ENCODE measurements at regions not wholly inside any gene's neighbourhood (a gene's known extent, or its start where the extent isn't known, plus 50 kb on each side); places are given as distances from the start of the nearest gene placed in this dataset.
"Not testable (repeated sequence)": the region's sequence is repeated elsewhere in the genome, so short reads cannot be mapped to it uniquely, and the experiment has no call there.

DNA sequence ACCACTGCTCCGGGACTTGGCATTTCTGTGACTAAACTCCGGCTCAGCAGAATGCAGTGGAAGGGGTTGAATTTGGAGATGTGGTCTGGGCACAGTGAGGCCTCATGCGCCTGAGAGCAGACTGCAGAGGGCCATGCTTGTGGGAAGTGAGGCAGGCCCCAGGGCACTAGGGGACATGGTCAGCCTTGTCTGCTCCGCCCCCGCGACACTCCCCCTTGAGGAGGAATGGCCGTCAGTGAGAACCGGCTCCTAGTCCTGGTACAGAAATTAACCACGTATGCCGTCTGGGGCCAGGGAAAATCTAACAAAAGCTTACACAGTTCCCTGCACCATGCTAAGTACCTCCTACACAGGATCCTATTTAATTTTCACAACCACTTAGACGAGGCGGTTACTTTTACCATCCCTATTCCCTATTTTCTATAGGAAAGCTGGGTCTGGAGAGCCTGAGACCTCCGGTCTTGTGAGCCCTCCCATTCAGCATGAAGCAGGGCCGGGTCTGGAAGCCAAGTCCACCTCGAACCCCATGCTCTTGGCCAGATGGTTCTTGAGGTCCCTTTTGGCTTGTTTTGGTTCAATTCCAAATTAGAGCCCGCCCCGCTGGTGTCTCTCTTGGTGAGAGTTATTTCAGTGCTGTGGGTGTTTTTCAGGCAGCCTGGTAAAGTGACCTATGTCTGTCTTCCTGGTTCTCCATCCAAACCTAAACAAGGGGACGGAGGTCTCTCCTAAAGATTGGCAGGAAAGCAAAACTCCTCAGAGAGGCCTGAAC lies 87.7 kb upstream of the PITRM1 start:
- H3K36me3 ChIP-seq (ENCODE audit: control insufficient read depth in 1 of 2, insufficient read depth in 2 of 2, low read length in 2 of 2) = no peaks in the 10 kb centered on the region
- H3K4me1 ChIP-seq (ENCODE audit: control insufficient read depth in 1 of 2, insufficient read depth in 2 of 2, low read length in 2 of 2) = no peaks in the 10 kb centered on the region
- H3K9me3 ChIP-seq (ENCODE audit: control insufficient read depth in 1 of 2, low read length in 2 of 2) = no peaks in the 10 kb centered on the region
- no peak overlapping the region for H3K4me3 ChIP-seq (ENCODE audit: low read depth in 1 of 2, low read length in 2 of 2)
- H3K27me3 ChIP-seq (ENCODE audit: low read depth, low read length) = no peaks in the 10 kb centered on the region
- H3K27ac ChIP-seq (ENCODE audit: low read length) = no peak overlapping the region

DNA sequence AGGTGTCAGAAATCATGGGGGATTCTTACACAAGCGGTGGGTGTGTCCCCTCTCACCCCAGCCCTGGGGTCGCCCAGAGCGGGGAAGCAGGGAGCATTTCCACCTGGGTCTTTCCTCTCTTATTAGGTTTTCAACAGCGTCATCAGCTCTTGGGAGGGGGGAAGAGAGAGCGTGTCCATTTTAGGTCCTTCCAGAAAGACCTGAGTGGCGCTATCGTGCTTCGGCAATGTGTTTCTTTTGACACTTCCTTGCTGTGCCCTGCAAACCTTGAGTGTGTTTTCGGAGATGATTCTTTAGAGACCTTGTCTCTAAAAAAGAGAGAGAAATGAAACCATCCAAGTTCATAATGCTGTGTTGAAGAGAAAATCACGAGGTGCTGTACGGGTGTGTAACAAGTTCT lies 86.9 kb upstream of the PITRM1 start:
- no peak overlapping the region for H3K27ac ChIP-seq (ENCODE audit: low read length)
- no peaks in the 10 kb centered on the region for H3K9me3 ChIP-seq (ENCODE audit: control insufficient read depth in 1 of 2, low read length in 2 of 2)
- no peak overlapping the region for H3K4me3 ChIP-seq (ENCODE audit: low read depth in 1 of 2, low read length in 2 of 2)
- H3K27me3 ChIP-seq (ENCODE audit: low read depth, low read length) = no peaks in the 10 kb centered on the region
- no peaks in the 10 kb centered on the region for H3K36me3 ChIP-seq (ENCODE audit: control insufficient read depth in 1 of 2, insufficient read depth in 2 of 2, low read length in 2 of 2)
- no peaks in the 10 kb centered on the region for H3K4me1 ChIP-seq (ENCODE audit: control insufficient read depth in 1 of 2, insufficient read depth in 2 of 2, low read length in 2 of 2)

DNA sequence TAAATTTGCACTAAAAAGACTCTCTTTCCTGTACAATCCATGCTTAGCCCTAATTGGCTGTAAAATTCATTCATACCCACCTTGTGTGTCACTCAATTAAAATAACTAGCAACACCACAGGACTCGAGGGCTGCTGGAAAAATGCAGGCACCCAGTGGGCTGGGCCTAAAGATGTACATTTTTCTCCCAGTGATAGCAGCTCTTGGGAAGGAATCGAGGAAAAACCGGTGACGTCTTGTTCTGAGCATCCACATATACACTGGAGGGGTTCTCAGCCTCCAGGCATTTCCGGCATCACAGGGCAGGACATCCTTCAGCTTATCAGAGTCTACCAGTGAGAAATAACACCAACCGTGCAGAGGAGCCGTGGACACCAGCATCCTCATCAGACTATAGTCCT lies 85.8 kb upstream of the PITRM1 start:
- Histone ChIP-seq H3K4me1 (ENCODE audit: control insufficient read depth in 1 of 2, insufficient read depth in 2 of 2, low read length in 2 of 2) (no peaks in the 10 kb centered on the region), H3K9me3 (ENCODE audit: control insufficient read depth in 1 of 2, low read length in 2 of 2) (no peaks in the 10 kb centered on the region), H3K4me3 (ENCODE audit: low read depth in 1 of 2, low read length in 2 of 2) (no peak overlapping the region), H3K36me3 (ENCODE audit: control insufficient read depth in 1 of 2, insufficient read depth in 2 of 2, low read length in 2 of 2) (no peaks in the 10 kb centered on the region), H3K27me3 (ENCODE audit: low read depth, low read length) (no peaks in the 10 kb centered on the region), H3K27ac (ENCODE audit: low read length) (no peak overlapping the region)

DNA sequence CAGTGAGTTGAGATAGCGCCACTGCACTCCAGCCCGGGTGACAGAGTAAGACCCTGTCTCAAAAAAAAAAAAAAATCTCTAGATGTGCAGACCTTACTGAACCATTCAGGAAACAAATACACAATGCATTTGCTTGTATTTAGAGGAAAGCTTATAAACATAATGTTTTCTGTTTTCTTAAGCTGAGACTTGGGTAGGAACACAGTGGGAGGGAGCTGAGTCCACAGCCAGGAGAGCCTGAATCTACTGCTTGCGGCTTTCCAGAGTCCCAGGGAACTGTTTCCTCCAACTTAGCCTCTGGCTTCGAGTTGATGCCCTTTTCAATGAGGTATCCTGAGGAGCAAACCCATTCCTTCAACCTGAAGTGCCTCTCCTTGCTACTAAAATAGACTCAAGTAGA lies 83.0 kb upstream of the PITRM1 start:
- H3K9me3 ChIP-seq (ENCODE audit: control insufficient read depth in 1 of 2, low read length in 2 of 2) = no peaks in the 10 kb centered on the region

DNA sequence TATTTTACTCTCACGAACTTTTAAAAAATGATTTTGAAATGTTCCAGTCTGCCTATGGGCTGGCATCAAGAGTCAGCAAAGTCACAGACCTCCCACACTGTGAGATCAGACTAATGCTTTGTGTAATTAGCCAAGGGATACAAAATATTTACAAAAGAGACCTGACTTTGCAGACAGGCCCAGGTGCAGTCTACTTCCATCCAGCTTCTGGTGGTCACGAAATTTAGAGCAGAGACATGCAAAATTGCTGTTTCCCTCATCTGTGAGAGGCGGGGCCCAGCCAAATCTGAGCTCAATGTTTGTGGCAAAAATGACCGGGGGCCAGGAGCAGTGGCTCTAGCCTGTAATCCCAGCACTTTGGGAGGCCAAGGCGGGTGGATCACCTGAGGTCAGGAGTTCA lies 82.5 kb upstream of the PITRM1 start:
- no peak overlapping the region for H3K27ac ChIP-seq (ENCODE audit: low read length)
- H3K36me3 ChIP-seq (ENCODE audit: control insufficient read depth in 1 of 2, insufficient read depth in 2 of 2, low read length in 2 of 2) = no peaks in the 10 kb centered on the region
- H3K27me3 ChIP-seq (ENCODE audit: low read depth, low read length) = no peaks in the 10 kb centered on the region
- H3K4me3 ChIP-seq (ENCODE audit: low read depth in 1 of 2, low read length in 2 of 2) = no peak overlapping the region
- no peaks in the 10 kb centered on the region for H3K9me3 ChIP-seq (ENCODE audit: control insufficient read depth in 1 of 2, low read length in 2 of 2)
- H3K4me1 ChIP-seq (ENCODE audit: control insufficient read depth in 1 of 2, insufficient read depth in 2 of 2, low read length in 2 of 2) = no peaks in the 10 kb centered on the region

More for the DNA sequence above, 83.0 kb upstream of the PITRM1 start:
- H3K4me3 ChIP-seq (ENCODE audit: low read depth in 1 of 2, low read length in 2 of 2) = no peak overlapping the region
- no peaks in the 10 kb centered on the region for H3K36me3 ChIP-seq (ENCODE audit: control insufficient read depth in 1 of 2, insufficient read depth in 2 of 2, low read length in 2 of 2)
- no peaks in the 10 kb centered on the region for H3K4me1 ChIP-seq (ENCODE audit: control insufficient read depth in 1 of 2, insufficient read depth in 2 of 2, low read length in 2 of 2)
- H3K27me3 ChIP-seq (ENCODE audit: low read depth, low read length) = no peaks in the 10 kb centered on the region
- H3K27ac ChIP-seq (ENCODE audit: low read length) = no peak overlapping the region

DNA sequence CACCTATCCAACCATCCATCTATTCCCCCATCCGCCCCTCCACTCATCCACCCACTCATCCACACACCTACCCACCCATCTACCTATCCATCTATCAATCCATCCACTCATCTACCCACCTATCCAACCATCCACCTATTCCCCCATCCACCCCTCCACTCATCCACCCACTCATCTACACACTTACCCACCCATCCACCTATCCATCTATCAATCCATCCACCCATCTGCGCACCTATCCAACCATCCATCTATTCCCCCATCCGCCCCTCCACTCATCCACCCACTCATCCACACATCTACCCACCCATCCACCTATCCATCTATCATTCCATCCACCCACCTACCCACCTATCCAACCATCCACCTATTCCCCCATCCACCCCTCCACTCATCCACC lies 81.4 kb upstream of the PITRM1 start:
- not testable (repeated sequence) for H3K27me3 ChIP-seq (ENCODE audit: low read depth, low read length); H3K4me1 ChIP-seq (ENCODE audit: control insufficient read depth in 1 of 2, insufficient read depth in 2 of 2, low read length in 2 of 2); H3K36me3 ChIP-seq (ENCODE audit: control insufficient read depth in 1 of 2, insufficient read depth in 2 of 2, low read length in 2 of 2); H3K27ac ChIP-seq (ENCODE audit: low read length); H3K9me3 ChIP-seq (ENCODE audit: control insufficient read depth in 1 of 2, low read length in 2 of 2); H3K4me3 ChIP-seq (ENCODE audit: low read depth in 1 of 2, low read length in 2 of 2)

DNA sequence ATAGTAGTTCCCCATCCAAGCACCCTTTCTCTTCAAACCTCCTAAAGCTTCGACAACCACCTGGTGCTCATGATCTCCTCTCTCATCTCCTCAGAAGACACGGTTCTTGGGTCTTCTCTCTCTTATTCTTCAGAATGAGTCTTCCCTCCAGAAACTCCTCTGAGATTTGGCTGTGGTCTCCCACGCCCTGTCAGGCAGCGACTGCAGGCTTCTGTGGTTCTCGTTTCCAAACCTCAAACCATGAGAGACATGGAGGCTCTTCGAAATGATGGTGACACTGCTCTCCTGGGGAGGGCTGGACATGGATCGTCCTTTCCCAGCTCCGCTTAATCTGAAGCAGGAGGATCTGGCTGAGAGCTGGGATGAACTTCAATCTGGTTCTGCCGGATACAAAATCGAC lies 78.6 kb upstream of the PITRM1 start:
- no peak overlapping the region for H3K27ac ChIP-seq (ENCODE audit: low read length)
- no peaks in the 10 kb centered on the region for H3K4me1 ChIP-seq (ENCODE audit: control insufficient read depth in 1 of 2, insufficient read depth in 2 of 2, low read length in 2 of 2)
- no peaks in the 10 kb centered on the region for H3K36me3 ChIP-seq (ENCODE audit: control insufficient read depth in 1 of 2, insufficient read depth in 2 of 2, low read length in 2 of 2)
- H3K27me3 ChIP-seq (ENCODE audit: low read depth, low read length) = no peaks in the 10 kb centered on the region
- H3K9me3 ChIP-seq (ENCODE audit: control insufficient read depth in 1 of 2, low read length in 2 of 2) = no peaks in the 10 kb centered on the region
- H3K4me3 ChIP-seq (ENCODE audit: low read depth in 1 of 2, low read length in 2 of 2) = no peak overlapping the region

DNA sequence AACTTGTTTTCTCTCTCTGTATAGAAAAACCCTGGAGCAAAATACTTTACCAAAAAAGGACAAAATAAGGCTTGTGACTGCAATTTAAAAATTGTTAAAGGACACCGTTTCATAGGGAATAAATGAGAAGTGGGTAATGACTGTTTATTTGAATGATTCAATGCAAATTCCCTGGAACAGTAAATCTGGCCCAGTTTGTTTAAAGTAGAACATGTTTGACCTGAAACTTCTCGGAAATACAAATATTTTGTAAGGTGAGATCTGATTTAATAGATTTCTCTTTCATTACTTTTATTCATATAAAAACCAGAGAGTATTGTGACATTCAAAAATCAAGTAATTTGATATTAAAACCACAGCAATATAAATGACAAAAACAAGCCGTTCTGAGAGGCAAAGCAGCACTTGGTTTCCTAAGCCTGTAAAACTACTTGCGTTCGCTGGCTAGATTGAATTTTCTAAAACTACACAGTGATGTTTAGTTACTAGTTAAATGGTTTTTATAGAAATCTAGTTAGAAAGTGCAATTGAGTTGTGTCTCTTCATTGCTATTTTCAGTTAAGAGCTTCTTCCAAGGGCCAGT lies 76.8 kb upstream of the PITRM1 start:
- Histone ChIP-seq H3K27ac (ENCODE audit: low read length) (peak overlapping the region; percentile 53), H3K9me3 (ENCODE audit: control insufficient read depth in 1 of 2, low read length in 2 of 2) (no peaks in the 10 kb centered on the region), H3K4me1 (ENCODE audit: control insufficient read depth in 1 of 2, insufficient read depth in 2 of 2, low read length in 2 of 2) (no peaks in the 10 kb centered on the region), H3K36me3 (ENCODE audit: control insufficient read depth in 1 of 2, insufficient read depth in 2 of 2, low read length in 2 of 2) (no peaks in the 10 kb centered on the region), H3K4me3 (ENCODE audit: low read depth in 1 of 2, low read length in 2 of 2) (no peak overlapping the region), H3K27me3 (ENCODE audit: low read depth, low read length) (no peaks in the 10 kb centered on the region)

DNA sequence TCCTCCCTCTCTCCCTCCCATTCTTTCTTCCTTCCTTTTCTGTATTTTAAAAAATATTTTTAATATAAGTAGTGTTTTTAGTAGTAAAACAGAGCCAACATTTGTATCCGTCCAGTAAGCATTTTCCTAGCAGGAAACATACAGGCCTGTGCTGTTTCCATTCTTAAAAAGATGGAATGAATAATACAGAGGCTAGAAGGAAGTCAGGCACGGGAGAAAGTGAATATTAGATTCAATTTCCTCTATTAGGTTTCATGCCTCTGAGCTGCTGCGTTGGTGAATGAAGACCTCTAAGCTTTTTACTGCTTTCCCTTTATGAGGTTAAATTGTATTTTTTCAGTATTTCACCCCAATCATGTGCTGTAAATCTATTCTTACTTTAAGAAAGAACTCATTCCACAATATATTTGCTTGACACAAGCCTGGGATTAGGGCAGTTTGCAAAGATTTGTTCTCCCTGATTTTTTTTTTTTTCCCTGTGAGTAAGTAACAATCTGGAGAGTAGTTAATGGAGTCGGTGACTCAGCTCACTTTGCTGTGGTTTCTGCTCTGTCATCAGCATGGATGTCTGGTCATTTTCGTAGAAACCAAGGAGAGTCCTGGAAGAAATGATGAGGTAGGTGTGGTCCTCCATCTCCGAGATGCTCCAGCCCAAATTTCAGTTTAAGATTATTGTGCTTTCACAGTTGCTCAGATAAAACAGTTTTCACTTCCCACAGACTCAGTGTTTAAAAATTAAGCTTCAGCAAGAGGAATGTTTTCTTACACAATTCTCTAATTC lies 76.1 kb upstream of the PITRM1 start:
- no peaks in the 10 kb centered on the region for H3K9me3 ChIP-seq (ENCODE audit: control insufficient read depth in 1 of 2, low read length in 2 of 2)
- no peaks in the 10 kb centered on the region for H3K4me1 ChIP-seq (ENCODE audit: control insufficient read depth in 1 of 2, insufficient read depth in 2 of 2, low read length in 2 of 2)
- H3K4me3 ChIP-seq (ENCODE audit: low read depth in 1 of 2, low read length in 2 of 2) = no peak overlapping the region
- no peaks in the 10 kb centered on the region for H3K27me3 ChIP-seq (ENCODE audit: low read depth, low read length)
- peak overlapping the region; percentile 53 for H3K27ac ChIP-seq (ENCODE audit: low read length)
- no peaks in the 10 kb centered on the region for H3K36me3 ChIP-seq (ENCODE audit: control insufficient read depth in 1 of 2, insufficient read depth in 2 of 2, low read length in 2 of 2)

DNA sequence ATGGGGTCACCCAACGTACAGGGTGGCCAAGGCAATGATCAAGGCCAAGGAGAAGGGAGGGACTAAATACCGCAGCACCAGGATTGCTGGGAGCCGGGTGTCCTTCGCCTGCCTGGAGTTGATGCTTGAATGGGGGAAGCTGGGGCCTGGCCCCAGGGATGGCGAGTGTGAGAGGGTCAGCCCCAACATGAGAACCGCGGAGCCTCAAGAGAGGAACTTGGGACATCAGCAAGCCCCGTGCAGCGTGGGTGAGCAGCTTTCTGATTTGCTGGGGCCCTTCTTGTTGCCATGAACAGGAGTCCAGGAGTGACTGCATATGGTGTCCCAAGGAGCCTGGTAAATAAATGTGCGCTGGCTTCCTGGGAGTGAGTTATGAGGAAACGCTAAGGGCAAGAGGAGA lies 72.8 kb upstream of the PITRM1 start:
- H3K9me3 ChIP-seq (ENCODE audit: control insufficient read depth in 1 of 2, low read length in 2 of 2) = no peaks in the 10 kb centered on the region

DNA sequence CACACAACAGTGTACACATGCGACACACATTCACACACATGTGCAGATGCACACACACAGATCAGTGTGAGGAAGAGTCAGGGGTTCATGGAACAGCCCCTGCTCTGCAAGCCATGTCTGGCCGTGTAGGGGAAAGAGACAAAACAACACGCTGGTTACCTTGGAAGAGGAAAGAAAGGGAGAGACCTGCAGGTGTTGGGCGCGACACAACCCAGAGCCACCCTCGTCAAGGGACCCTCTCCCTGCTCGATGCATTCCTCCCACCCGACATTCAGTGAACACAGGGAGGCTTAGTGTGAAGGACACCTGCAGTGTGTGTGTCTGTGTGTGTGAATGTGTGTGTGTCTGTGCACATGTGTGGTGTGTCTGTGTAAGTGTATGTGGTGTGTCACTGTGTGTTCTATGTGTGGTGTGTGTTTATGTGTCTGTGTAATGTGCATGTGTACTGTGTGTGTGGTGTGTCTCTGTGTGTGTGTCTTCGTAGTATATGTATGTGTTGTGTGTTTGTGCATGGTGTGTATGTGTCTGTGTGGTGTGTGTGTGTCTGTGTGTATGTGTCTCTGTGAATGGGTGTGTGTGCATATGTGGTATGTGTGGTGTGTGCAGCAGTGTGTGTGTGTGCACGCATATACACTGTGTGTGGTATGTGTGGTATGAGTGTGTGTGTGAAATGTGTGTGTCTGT lies 69.5 kb upstream of the PITRM1 start:
- Histone ChIP-seq H3K4me3 (ENCODE audit: low read depth in 1 of 2, low read length in 2 of 2) (no peak overlapping the region), H3K36me3 (ENCODE audit: control insufficient read depth in 1 of 2, insufficient read depth in 2 of 2, low read length in 2 of 2) (no peaks in the 10 kb centered on the region), H3K9me3 (ENCODE audit: control insufficient read depth in 1 of 2, low read length in 2 of 2) (no peaks in the 10 kb centered on the region)

More for the DNA sequence above, 72.8 kb upstream of the PITRM1 start:
- H3K4me3 ChIP-seq (ENCODE audit: low read depth in 1 of 2, low read length in 2 of 2) = no peak overlapping the region
- H3K4me1 ChIP-seq (ENCODE audit: control insufficient read depth in 1 of 2, insufficient read depth in 2 of 2, low read length in 2 of 2) = peaks cover 0 to 7% of the 10 kb centered on the region in 2 donors
- H3K36me3 ChIP-seq (ENCODE audit: control insufficient read depth in 1 of 2, insufficient read depth in 2 of 2, low read length in 2 of 2) = no peaks in the 10 kb centered on the region
- H3K27me3 ChIP-seq (ENCODE audit: low read depth, low read length) = no peaks in the 10 kb centered on the region
- H3K27ac ChIP-seq (ENCODE audit: low read length) = no peak overlapping the region

More for the DNA sequence above, 69.5 kb upstream of the PITRM1 start:
- H3K27me3 ChIP-seq (ENCODE audit: low read depth, low read length) = no peaks in the 10 kb centered on the region
- no peak overlapping the region for H3K27ac ChIP-seq (ENCODE audit: low read length)
- peaks cover 0 to 7% of the 10 kb centered on the region in 2 donors for H3K4me1 ChIP-seq (ENCODE audit: control insufficient read depth in 1 of 2, insufficient read depth in 2 of 2, low read length in 2 of 2)
